SK-N-SH treated with all-trans-retinoic acid at 6 μM for 48 hours (cell line): ENCODE measurements at regions not wholly inside any gene's neighbourhood (a gene's known extent, or its start where the extent isn't known, plus 50 kb on each side); places are given as distances from the start of the nearest gene placed in this dataset.

Experiments used
- ATAC-seq: fragments of 200-7000 bp; cut with Tn5 transposase; 3 replicates; pipeline ENCODE4 v1.9.1; 2020; ENCODE audit warnings: mild to moderate bottlenecking, moderate library complexity
- ARNTL ChIP-seq: fragments of 450-650 bp; formaldehyde crosslinking; IDR thresholded peaks from 2 replicates; pipeline ENCODE4 v1.5.0; 2020; ENCODE audit warnings: low read depth, mild to moderate bottlenecking, moderate library complexity, borderline replicate concordance
- BACH2 ChIP-seq: fragments of 250-450 bp; sonication (Bioruptor Pico); IDR thresholded peaks from 2 replicates; pipeline ENCODE4 v1.9.0; 2021; ENCODE audit warnings: mild to moderate bottlenecking, borderline replicate concordance
- CREB5 ChIP-seq: fragments of 250-450 bp; sonication (Bioruptor Pico); IDR thresholded peaks from 2 replicates; pipeline ENCODE4 v1.5.1; 2020; ENCODE audit warnings: low read depth, mild to moderate bottlenecking, moderate library complexity
- CSDC2 ChIP-seq: fragments of 250-450 bp; sonication (Bioruptor Pico); IDR thresholded peaks from 2 replicates; pipeline ENCODE4 v1.5.0; 2020; ENCODE audit warnings: mild to moderate bottlenecking, moderate library complexity
- CSRNP3 ChIP-seq: fragments of 250-450 bp; sonication (Bioruptor Pico); IDR thresholded peaks from 2 replicates; pipeline ENCODE4 v1.5.1; 2021; ENCODE audit warnings: mild to moderate bottlenecking, moderate library complexity
- ESRRG ChIP-seq: fragments of 250-450 bp; sonication (Bioruptor Pico); IDR thresholded peaks from 2 replicates; pipeline ENCODE4 v1.6.1; 2021; ENCODE audit warnings: mild to moderate bottlenecking
- GLIS3 ChIP-seq: fragments of 250-450 bp; sonication (Bioruptor Pico); IDR thresholded peaks from 2 replicates; pipeline ENCODE4 v1.5.0; 2020; ENCODE audit warnings: mild to moderate bottlenecking, moderate library complexity
- OSR1 ChIP-seq: fragments of 250-450 bp; sonication (Bioruptor Pico); IDR thresholded peaks from 2 replicates; pipeline ENCODE4 v1.8.0; 2022; ENCODE audit warnings: moderate library complexity, mild to moderate bottlenecking, inconsistent platforms
- PATZ1 ChIP-seq: fragments of 250-450 bp; sonication (Bioruptor Pico); IDR thresholded peaks from 2 replicates; pipeline ENCODE4 v1.8.0; 2020; ENCODE audit warnings: mild to moderate bottlenecking, moderate library complexity, borderline replicate concordance
- POU6F1 ChIP-seq: fragments of 250-450 bp; sonication (Bioruptor Pico); IDR thresholded peaks from 2 replicates; pipeline ENCODE4 v1.8.0; 2021; ENCODE audit warnings: low read depth, mild to moderate bottlenecking, moderate library complexity, borderline replicate concordance
- PPARA ChIP-seq: fragments of 250-450 bp; sonication (Bioruptor Pico); IDR thresholded peaks from 2 replicates; pipeline ENCODE4 v1.5.0; 2020; ENCODE audit warnings: mild to moderate bottlenecking, borderline replicate concordance
- SNAI2 ChIP-seq: fragments of 250-450 bp; sonication (Bioruptor Pico); IDR thresholded peaks from 2 replicates; pipeline ENCODE4 v1.5.0; 2020; ENCODE audit warnings: mild to moderate bottlenecking, moderate library complexity
- TCF4 ChIP-seq: fragments of 250-450 bp; sonication (Bioruptor Pico); IDR thresholded peaks from 2 replicates; pipeline ENCODE4 v1.8.0; 2021; ENCODE audit warnings: mild to moderate bottlenecking, moderate library complexity, borderline replicate concordance
- TOX ChIP-seq: fragments of 250-450 bp; sonication (Bioruptor Pico); IDR thresholded peaks from 2 replicates; pipeline ENCODE4 v1.8.0; 2021; ENCODE audit warnings: mild to moderate bottlenecking, moderate library complexity, borderline replicate concordance
- TSHZ2 ChIP-seq: fragments of 250-450 bp; sonication (Bioruptor Pico); IDR thresholded peaks from 2 replicates; pipeline ENCODE4 v1.5.0; 2020; ENCODE audit warnings: mild to moderate bottlenecking, moderate library complexity
- ZC3H10 ChIP-seq: fragments of 250-450 bp; sonication (Bioruptor Pico); IDR thresholded peaks from 2 replicates; pipeline ENCODE4 v1.5.1; 2021; ENCODE audit warnings: mild to moderate bottlenecking, moderate library complexity
- ZFP30 ChIP-seq: fragments of 450-650 bp; formaldehyde crosslinking; IDR thresholded peaks from 2 replicates; pipeline ENCODE4 v1.5.0; 2022; ENCODE audit warnings: mild to moderate bottlenecking, moderate library complexity
- ZNF565 ChIP-seq: fragments of 450-650 bp; formaldehyde crosslinking; conservative IDR thresholded peaks from 2 replicates; pipeline ENCODE4 v1.5.0; 2020; ENCODE audit warnings: low read depth, mild to moderate bottlenecking, moderate library complexity
- ZNF70 ChIP-seq: fragments of 450-650 bp; formaldehyde crosslinking; IDR thresholded peaks from 2 replicates; pipeline ENCODE4 v1.5.0; 2020; ENCODE audit warnings: mild to moderate bottlenecking, moderate library complexity
- ZNF8 ChIP-seq: fragments of 450-650 bp; formaldehyde crosslinking; IDR thresholded peaks from 2 replicates; pipeline ENCODE4 v1.5.0; 2020; ENCODE audit warnings: mild to moderate bottlenecking, moderate library complexity

- TF ChIP-seq CSDC2 (CRISPR knock-in tag) (no peak), ZC3H10 (no peak), TSHZ2 (CRISPR knock-in tag) (no peak), ZNF70 (CRISPR knock-in tag) (no peak), ZNF565 (no peak), CREB5 (no peak), SNAI2 (CRISPR knock-in tag) (no peak), POU6F1 (CRISPR knock-in tag) (no peak), PATZ1 (CRISPR knock-in tag) (no peak), OSR1 (CRISPR knock-in tag) (no peak), TCF4 (CRISPR knock-in tag) (no peak), GLIS3 (CRISPR knock-in tag) (no peak), ARNTL (CRISPR knock-in tag) (no peak), CSRNP3 (CRISPR knock-in tag) (no peak), PPARA (CRISPR knock-in tag) (no peak), BACH2 (CRISPR knock-in tag) (no peak), ZNF8 (CRISPR knock-in tag) (no peak)
- no peak for ATAC-seq
Observed at GRCh38 chr5:86684222-86684621, 66.5 kb downstream of the COX7C start.

- TF ChIP-seq ZNF565 (no peak), OSR1 (CRISPR knock-in tag) (no peak), POU6F1 (CRISPR knock-in tag) (no peak), CSRNP3 (CRISPR knock-in tag) (no peak), ZNF70 (CRISPR knock-in tag) (no peak), PPARA (CRISPR knock-in tag) (no peak), TSHZ2 (CRISPR knock-in tag) (no peak), TOX (CRISPR knock-in tag) (no peak), SNAI2 (CRISPR knock-in tag) (no peak), ESRRG (CRISPR knock-in tag) (no peak), TCF4 (CRISPR knock-in tag) (no peak), ZFP30 (CRISPR knock-in tag) (no peak), GLIS3 (CRISPR knock-in tag) (no peak), ARNTL (CRISPR knock-in tag) (no peak), ZNF8 (CRISPR knock-in tag) (no peak), PATZ1 (CRISPR knock-in tag) (no peak), BACH2 (CRISPR knock-in tag) (no peak)
- TF ChIP-seq, all 23 proteins: peak for 0
- ATAC-seq, result no peak
Observed at GRCh38 chr5:86686046-86686445, 68.3 kb downstream of the COX7C start.
